HG03097 (cell line): ENCODE measurements at regions not wholly inside any gene's neighbourhood (a gene's known extent, or its start where the extent isn't known, plus 50 kb on each side); places are given as distances from the start of the nearest gene placed in this dataset.
"Not testable (repeated sequence)": the region's sequence is repeated elsewhere in the genome, so short reads cannot be mapped to it uniquely, and the experiment has no call there.

Experiments
- ATAC-seq: cut with Tn5 transposase; IDR thresholded peaks from one replicate; pipeline ENCODE4 v1.9.1; 2021; ENCODE audit not compliant: unreplicated experiment, low FRiP score

GRCh38 chr4:89506866-89507491, 199.4 kb upstream of the GPRIN3 start:
- no peak for ATAC-seq

GRCh38 chr4:89502581-89502980, 195.0 kb upstream of the GPRIN3 start:
- ATAC-seq = no peak

GRCh38 chr4:89497517-89498308, 190.1 kb upstream of the GPRIN3 start:
- no peak for ATAC-seq

GRCh38 chr4:89496851-89497250, 189.3 kb upstream of the GPRIN3 start:
- no peak for ATAC-seq

- ATAC-seq = no peak
These were observed 185.8 kb upstream of the GPRIN3 start for GRCh38 chr4:89493367-89493766.

GRCh38 chr4:89492581-89493071, 185.0 kb upstream of the GPRIN3 start:
- ATAC-seq = no peak

GRCh38 chr4:89491761-89492160, 184.2 kb upstream of the GPRIN3 start:
- no peak for ATAC-seq

GRCh38 chr4:89489921-89490431, 182.4 kb upstream of the GPRIN3 start:
- ATAC-seq = not testable (repeated sequence)

- no peak for ATAC-seq
These were observed 181.8 kb upstream of the GPRIN3 start for GRCh38 chr4:89489338-89489771.

GRCh38 chr4:89488736-89489135, 181.1 kb upstream of the GPRIN3 start:
- no peak for ATAC-seq

- no peak for ATAC-seq
These were observed 179.1 kb upstream of the GPRIN3 start for GRCh38 chr4:89486673-89487072.

- ATAC-seq = no peak
These were observed 178.4 kb upstream of the GPRIN3 start for GRCh38 chr4:89486042-89486441.

- no peak for ATAC-seq
These were observed 176.2 kb upstream of the GPRIN3 start for GRCh38 chr4:89483833-89484232.

- ATAC-seq = no peak
These were observed 175.5 kb upstream of the GPRIN3 start for GRCh38 chr4:89482926-89483595.

- ATAC-seq = peak; percentile 90
These were observed 174.7 kb upstream of the GPRIN3 start for GRCh38 chr4:89482251-89482650.

GRCh38 chr4:89469930-89470375, 162.4 kb upstream of the GPRIN3 start:
- peak; percentile 75 for ATAC-seq

GRCh38 chr4:89469516-89469915, 161.9 kb upstream of the GPRIN3 start:
- no peak for ATAC-seq

- ATAC-seq = no peak
These were observed 161.0 kb upstream of the GPRIN3 start for GRCh38 chr4:89468602-89469001.

- ATAC-seq = no peak
These were observed 155.7 kb upstream of the GPRIN3 start for GRCh38 chr4:89463341-89463740.

GRCh38 chr4:89447543-89447942, 139.9 kb upstream of the GPRIN3 start:
- no peak for ATAC-seq

- ATAC-seq = no peak
These were observed 138.6 kb upstream of the GPRIN3 start for GRCh38 chr4:89446193-89446592.
